MV-4-11 (cell line): ENCODE measurements at regions not wholly inside any gene's neighbourhood (a gene's known extent, or its start where the extent isn't known, plus 50 kb on each side); places are given as distances from the start of the nearest gene placed in this dataset.

Experiments
- DNase-seq: peaks from one replicate; lab custom pipeline; 2025; lab: John Stamatoyannopoulos, UW

DNA sequence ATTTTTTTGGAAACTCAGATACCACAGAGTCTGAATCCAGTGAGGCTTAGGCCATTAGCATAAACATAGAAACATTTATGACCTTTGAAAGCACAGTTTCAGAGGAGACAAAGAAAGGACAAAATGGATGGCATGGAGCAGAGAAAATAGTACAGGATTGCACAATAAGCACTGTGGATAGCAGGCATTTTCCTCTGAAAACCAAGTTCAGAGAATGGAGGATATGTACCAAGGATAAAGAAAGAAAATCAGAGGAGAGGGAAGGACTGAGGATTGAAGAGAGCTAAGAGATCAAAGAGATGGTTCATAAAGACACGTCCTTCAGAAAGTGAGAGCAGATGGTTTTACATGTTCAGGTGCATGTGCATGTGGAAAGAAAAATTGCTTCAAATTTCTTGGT, 707.2 kb upstream of the CELF2 start:
- no peak for DNase-seq

DNA sequence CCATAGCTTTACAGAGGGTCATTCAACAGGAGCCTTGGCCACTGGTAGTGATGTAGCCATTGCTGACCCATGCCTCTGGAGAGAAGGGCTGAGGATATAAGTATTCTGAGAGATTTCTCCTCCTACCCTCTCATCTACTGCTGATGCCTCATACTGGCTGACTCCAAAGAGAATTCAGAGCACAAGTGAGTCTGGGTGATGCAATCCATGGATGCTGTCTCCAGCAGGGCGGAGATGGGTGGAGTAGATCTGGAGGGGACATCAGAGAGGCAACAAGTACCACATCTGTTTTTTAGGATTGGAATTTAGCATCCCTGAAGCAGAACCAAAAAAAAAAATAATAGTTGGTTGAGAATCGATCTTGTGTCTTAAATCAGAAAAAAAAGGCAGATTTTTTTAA, 705.7 kb upstream of the CELF2 start:
- no peak for DNase-seq

DNA sequence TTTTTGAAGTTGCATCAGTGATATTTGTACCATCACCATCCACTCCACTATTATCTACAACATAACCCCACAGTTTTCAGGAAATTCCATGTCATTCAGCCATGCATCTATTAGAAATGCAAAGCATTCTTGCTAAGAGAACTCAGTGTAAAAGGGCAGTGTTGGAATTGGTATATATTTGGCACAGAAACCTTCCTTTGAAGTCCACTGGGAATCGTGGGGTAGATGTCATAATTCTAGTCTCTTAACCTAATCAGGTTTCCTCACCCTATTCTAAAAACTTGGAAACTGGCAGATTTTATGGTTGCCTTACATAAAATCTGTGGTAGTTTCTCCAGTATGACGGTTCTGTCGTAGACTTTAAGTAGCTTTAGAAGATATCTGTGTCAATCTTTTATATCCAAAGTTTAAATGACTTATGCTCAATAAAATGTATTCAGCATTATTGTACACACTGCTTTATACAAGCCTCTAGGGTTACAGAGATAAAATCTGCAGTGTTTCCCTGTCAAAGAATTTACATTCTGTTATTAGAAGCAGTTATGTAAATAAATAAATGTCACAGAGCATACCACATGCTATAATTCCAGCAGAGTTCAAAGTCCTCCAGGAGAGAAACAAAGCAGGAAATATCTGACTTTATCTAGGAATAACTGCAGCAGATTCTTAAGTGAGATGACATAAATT, 704.4 kb upstream of the CELF2 start:
- DNase-seq, result no peak

DNA sequence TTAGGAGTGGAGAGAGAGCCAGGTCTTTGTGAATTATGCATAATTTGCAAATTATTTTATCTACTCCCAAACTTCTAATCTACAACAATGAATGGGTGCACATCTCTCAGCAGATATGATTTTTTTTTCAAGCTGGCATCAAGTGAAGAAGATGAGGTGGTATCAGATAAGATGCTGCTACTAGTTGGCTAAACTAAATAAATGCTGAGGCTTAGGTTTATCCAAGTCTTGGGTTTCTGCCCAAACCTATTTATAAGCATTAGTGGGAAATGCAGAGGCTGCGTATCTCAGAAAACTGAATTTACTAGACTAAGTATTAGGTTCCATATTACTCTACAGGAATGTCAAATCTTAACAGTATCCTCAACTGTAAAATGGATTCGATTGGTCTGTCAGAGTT, 703.0 kb upstream of the CELF2 start:
- DNase-seq, result no peak

DNA sequence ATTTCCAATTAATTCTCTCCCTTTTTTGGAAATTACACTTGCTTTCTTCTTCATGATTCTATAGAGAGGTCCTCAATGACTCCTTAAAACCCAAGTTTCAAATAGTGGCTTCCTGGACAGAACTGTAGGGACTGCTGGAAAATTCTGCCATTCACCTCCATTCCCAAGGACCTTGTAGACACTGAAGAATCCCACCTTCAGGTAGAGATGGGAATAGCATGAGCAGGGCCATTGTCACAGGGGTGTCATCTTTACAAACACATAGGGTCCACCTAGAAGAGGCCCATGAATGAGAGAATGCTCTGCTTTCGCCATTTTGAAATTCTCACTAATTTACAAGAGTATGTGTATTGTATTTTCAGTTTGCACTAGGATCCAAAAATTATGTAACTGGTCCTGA, 701.7 kb upstream of the CELF2 start:
- no peak for DNase-seq

DNA sequence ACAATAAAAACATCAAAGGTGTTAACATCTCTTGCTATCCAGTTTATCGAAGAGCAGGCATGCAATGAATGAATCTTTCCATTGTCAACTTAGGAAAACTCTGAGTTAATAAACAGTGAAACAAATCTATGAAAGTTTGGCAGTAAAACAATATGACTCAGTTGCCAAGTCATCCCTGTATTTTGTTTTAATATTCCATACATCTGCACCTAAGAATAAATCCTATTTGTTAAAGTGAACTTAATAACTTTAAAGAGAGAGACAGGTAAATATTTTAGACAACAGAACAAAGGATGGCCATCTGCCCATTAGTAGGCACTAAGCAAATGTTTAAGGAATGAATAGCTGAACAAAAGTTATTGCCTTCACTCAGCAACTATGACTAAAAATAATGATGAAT, 700.5 kb upstream of the CELF2 start:
- DNase-seq, result no peak

DNA sequence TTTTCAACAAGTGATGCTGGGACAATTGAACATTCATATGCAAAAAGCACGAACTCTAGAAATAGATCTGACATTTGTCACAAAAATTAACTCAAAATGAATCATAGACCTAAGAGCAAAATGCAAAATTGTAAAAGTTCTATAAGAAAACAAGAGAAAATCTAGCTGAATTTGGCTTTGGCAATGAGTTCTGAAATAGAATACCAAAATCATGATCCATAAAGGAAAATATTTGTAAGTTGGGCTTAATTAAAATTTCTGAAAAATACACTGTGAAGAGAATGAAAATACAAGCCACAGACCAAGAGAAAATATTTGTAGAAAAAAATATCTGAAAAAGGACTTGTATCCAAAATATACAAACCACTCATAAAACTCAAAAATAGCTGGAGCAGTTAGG, 698.8 kb upstream of the CELF2 start:
- DNase-seq, result no peak

DNA sequence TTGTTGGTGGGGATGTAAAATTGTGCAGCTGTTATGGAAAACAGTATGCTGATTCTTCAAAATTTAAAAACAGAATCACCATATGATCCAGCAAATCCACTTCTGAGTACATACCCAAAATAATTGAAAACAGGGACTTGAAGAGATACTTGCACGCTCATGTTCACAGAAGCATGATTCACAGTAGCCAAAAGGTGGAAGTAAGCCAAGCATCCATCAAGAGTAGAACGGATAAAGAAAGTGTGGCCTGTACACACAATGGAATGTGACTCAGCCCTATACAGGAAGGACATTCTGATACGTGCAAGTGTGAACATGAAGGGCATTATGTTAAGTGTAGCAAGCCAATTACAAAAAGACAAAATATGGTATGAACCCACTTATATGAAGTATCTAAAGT, 696.7 kb upstream of the CELF2 start:
- DNase-seq, result no peak

DNA sequence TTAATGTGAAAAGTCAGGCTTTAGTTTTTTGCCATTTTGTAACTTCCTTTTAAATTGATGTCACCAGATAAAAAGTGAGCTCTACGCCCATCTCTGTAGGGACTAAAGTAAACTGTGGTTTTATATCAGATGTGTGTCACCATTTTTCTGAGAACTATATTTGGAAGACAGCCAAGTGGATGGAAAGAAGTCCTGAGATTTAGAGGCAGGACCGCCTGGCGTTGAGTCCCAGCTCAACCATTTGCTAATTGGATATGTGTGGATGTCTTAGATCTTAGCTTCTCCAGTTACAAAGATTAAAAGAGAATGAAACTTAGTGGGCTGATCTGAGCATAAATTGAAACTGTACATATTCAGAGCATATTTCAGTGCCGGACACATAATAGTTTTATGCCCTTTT, 691.6 kb upstream of the CELF2 start:
- no peak for DNase-seq

DNA sequence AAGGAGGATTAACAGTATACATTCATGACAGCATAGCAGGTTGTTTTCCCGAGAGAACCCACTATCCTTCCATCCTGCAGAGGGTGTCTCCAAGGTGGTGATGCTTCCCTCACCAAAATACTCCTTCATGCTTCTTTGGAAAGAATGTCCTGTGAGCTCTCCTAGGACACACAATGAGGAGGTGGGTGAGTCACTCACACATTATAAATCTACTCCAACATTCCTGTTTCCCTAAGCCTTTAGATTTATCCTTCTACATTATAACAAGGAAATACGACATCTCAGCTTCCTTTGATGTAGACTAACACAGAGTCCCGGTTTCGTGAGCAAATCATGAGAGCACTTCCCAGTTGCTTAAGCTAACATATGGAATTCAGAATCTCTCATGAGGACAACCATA, 689.7 kb upstream of the CELF2 start:
- no peak for DNase-seq

DNA sequence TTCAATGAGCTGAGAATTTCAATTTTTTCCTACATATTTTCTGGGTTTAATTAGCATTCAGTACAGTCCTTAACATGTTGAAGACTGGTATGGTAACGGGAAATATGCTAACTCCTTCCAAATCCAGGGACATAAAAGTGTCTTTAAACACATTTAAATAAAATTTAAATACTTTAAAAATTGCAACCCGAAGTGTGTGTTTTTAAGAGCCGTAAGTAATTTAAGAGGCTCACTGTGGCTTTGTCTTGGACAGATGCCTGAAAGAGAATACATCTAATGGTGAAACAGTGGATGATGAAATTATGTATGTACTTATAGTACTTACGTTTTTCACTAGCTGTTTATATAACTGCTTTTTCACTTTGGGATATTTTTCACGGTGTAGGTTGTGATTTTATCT, 687.3 kb upstream of the CELF2 start:
- DNase-seq, result no peak

DNA sequence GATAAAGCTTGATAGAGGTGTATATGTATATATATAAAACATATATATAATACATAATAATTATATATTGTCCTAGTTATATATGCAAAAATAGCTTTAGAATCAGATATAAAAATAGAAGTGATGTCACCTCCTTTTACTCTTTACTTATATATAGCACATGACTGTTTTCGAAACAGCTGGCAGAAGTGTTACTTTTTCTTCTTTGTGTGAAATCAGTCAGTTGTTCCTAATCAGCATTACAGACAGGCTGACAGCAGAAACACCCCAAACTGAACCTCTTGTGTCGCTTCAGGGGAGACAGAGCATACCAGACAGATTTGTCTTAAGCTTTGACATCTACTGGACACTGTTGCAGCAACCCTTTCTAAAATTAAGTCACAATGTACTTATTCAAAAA, 684.9 kb upstream of the CELF2 start:
- no peak for DNase-seq

DNA sequence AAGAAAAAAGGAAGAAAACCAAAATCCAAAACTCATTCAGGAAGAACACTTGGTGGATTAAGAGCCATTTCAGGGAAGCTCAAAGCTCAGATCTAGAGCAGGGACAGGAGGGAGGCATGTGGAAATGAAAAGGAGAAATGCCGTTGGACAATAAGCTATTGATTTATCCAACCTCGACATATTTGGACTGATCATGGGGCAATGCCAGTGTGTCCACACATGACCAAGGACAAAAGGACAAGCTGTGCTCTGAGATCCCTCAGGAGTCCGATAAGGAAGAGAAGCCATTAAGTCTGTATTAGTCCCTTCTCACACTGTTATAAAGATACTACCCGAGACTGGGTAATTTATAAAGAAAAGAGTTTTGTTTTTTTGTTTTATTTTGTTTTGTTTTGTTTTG, 684.0 kb upstream of the CELF2 start:
- no peak for DNase-seq

DNA sequence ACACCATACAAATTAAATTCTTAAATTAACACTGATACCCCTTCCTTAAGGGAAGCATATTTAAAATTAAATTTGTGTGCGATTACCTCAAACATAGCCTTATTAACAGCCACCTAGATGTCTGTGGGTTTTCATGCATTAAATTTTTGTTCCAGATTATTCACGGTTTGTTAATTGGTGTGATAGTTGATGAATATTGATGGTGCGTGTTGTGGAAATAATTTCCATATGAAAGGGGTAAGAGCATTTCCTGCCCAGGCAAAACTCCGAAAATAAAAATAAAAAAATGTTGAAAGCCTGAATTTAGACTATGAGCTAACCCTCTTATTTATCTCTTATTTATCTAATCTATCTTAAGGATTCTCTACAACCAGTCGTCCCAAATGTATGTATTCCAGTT, 679.3 kb upstream of the CELF2 start:
- no peak for DNase-seq

DNA sequence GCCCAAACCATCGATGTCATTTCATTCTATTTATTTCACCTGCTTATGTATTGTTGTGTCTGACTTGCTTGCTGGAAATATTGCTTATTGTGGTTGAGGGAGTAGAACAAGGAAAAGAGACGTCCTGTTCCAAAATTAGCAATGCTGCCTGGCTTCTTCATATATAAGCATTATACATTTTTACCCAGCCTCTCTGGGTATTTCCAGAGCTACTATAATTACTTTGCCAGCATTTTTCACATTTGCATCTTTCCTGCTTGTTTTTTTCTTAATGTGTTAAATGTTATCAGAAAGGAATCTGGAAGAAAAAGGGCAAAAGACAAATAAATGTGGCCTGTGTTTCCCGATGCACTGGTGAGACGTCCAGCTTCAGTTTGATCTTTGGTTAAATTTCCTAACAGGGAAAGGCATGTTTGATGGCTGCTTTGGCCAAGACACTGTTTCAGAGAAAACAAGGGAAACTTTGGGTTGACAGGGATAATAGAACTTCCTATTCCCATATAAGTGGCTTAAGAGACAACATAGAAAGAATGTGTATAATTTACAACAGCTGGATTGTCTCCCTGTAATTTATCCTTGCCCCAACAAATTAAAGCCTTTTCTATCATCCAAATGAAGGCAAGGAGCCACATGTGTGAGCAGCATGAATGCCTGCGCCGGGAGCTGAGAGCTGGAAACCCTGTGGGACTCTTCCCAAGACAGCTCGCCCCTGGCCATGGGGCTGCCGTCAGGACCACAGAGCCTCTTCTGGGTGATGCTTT, 671.1 kb upstream of the CELF2 start:
- DNase-seq, result no peak

DNA sequence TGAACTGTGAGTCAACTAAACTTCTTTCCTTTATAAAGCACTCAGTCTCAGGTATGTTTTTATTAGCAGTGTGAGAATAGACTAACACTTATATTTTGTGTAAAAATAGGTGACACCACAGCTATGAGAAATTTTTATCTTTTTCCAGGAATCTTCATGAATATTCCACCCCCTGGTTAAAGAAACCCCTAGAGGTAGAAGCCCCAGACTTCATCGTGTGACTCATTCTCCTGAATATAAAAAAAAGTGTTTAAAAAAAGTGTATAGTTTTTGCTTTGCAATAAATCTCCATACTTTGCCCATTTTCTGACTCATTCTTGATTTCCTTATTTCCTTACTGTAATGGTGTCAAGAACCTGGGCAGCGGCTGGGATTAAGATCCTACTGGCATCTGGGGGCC, 667.6 kb upstream of the CELF2 start:
- no peak for DNase-seq

DNA sequence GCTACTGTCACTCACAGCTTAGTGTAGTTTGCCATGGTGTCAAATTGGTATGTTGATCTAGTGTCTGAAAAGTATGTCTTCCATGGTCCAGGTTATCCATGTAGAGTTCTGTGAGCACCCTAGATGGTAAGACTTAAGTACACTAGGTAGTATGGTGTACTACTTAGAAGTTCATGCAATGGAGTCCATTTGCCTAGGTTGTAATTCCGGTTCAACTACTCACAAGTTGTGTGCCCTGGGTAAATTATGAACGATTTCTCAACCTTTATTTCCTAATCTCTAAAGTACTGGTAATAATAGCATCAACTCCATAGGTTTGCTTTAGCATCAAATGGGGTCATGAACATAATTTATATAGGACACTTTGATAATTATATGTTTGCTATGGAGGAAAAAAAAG, 666.2 kb upstream of the CELF2 start:
- no peak for DNase-seq

DNA sequence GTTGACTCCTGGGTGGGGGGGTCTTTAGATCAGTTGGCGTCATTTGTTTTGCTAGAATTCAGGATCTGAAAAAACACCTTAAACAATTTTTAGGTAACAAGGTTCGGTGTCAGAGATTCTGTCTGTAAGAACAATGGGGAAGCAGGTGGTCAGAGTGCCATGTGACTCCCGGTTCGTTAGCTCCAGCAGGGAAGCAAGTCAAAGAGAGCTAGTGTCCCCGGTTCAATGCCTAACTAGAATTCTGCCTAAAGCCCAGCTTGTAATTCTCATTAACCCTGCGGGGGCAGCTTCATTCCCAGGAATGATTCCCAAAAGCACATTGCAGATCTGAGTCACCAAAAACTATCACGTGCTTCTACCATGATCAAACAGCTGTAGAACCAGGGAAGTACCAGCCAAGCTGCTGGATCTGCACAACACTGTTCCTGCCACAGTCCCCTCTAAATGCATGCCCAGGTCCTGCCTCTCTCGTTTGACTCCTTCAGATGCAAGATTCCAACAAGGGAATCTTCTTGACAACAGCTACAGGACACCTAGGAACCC, 664.3 kb upstream of the CELF2 start:
- DNase-seq, result no peak

DNA sequence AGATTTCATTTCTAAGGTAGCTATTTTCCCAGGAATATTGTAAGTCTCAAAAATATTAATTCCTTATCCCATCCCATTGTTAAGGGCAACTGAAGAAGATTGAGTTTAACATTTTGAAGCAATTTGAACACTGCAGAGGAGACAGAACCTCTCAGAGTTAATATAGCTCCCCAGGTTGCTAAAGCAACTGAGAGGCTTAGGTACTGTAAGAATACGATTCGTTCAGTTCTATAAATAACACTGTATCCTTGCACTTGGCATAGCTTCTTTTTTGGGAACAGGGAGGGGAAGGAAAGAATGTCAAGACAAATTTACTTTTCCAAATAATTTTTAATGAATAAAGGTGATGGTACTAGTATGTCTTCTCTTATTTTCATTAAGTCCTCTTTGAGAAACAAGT, 658.4 kb upstream of the CELF2 start:
- no peak for DNase-seq

DNA sequence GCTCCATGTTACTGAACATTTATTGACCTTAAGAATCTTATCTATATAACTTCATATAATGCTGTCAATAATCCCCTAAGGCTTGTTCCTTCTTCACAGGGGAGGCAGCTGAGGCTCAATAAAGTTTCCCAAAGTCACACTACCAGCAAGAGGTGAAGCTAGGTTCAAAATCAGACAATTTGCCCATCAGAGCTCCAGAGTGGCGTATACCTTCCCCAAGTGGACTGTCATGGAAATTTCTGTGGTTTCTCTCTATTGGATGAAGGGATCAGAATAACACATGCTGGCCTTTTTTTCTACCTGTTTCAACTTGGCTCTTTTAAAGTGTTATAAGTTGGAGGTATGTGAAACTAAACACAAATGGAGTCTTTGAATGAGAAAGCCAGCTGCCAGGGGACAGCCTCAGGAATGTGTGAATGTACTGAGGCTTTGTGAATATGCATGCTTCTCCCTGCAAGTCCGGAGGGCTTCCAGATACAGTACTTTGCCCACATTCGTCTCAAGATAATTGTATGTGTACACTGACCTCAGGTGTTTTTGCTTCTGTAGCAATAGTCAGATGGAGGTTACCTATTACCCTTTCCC, 656.3 kb upstream of the CELF2 start:
- no peak for DNase-seq

DNA sequence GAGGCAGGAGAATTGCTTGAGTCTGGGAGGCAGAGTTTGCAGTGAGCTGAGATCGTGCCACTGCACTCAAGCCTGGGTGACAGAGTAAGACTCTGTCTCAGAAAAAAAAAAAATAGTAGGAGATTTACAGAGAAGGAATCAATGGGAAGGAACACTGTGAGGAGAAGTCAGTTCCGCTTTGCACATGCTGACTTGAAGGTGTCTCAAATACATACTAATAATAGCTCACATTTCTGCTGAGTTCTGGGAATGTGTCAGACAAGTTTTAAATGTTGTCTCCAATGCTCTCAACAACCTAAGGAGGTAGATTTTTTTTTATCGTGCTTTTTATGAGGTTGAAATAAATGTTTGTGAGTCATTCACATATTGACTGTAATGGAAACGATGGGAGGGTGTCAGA, 654.9 kb upstream of the CELF2 start:
- no peak for DNase-seq

DNA sequence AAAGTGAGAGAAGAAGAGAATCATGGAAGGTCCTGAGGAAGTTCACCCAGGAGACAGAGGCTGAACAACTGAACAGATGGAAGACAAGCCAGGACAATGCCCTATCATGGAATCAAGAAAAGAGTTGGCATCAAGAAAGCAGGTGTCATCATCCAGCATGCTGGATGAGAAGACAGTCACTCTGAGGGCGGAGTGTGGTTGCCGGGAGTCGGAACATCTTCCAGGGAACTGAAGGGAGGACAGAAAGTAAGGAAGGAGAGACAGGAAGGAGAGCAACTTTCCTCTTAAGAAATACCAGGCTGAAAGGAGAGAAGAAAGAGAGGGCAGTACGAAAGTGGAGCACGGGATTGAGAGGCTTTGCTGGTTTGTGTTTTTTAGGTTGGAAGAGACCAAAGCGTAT, 654.5 kb upstream of the CELF2 start:
- DNase-seq, result no peak

DNA sequence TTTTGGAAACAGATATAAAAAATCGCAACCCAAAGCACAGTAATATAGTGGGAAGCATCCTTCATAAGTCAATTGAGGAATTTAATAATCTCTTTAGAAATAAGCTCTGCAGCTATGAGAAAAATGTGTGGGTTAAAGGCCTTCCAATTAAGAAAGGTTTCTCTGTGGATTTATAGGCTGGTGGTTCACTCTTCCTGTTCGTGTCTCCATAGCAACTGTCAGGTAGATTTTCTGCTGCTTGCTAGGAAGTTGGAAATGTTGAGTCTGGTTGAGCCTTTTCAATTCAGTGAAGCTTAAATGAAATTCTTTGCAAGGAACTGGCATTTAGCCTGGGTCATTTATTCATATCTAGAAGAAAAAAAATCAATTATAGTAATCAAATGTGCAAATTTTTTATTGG, 652.8 kb upstream of the CELF2 start:
- DNase-seq, result no peak
